MCF 10A (cell line): ENCODE measurements at regions not wholly inside any gene's neighbourhood (a gene's known extent, or its start where the extent isn't known, plus 50 kb on each side); places are given as distances from the start of the nearest gene placed in this dataset.

ENCODE experiments used
- BruUV-seq: library from RNA; stranded (reverse); fragments of 400-500 nt; replicated peaks from 2 replicates; lab custom pipeline; 2021; lab: Mats Ljungman, UMichigan
- CTCF ChIA-PET: fragments of 300-600 bp; sonication (Branson Sonifier 250); formaldehyde crosslinking; extraction: SDS; loops from one replicate; lab custom pipeline; 2021; ENCODE audit warnings: antibody characterized with exemption, inconsistent platforms; lab: Yijun Ruan, JAX
- POLR2A ChIA-PET: fragments of 300-600, 350-650 bp; sonication (Branson Sonifier 250); formaldehyde crosslinking; extraction: SDS; loops from one replicate; lab custom pipeline; 2020; ENCODE audit warnings: antibody characterized with exemption, inconsistent platforms; lab: Yijun Ruan, JAX
- DNase-seq: peaks from one replicate; pipeline ENCODE4 v3.0.0-alpha.2; 2018; ENCODE audit not compliant: unreplicated experiment
- H3K27ac Mint-ChIP-seq: one replicate; pipeline ENCODE4 v1.8.0; 2022; ENCODE audit warnings: mild to moderate bottlenecking, low read depth, mixed read lengths; ENCODE audit not compliant: unreplicated experiment
- H3K27me3 Mint-ChIP-seq: one replicate; pipeline ENCODE4 v1.8.0; 2022; ENCODE audit warnings: mixed read lengths; ENCODE audit not compliant: insufficient read depth, unreplicated experiment
- H3K36me3 Mint-ChIP-seq: one replicate; pipeline ENCODE4 v1.8.0; 2022; ENCODE audit warnings: mild to moderate bottlenecking, moderate library complexity, mixed read lengths; ENCODE audit not compliant: insufficient read depth, unreplicated experiment
- H3K4me1 Mint-ChIP-seq: one replicate; pipeline ENCODE4 v1.8.0; 2022; ENCODE audit warnings: mixed read lengths; ENCODE audit not compliant: insufficient read depth, unreplicated experiment
- H3K4me3 Mint-ChIP-seq: one replicate; pipeline ENCODE4 v1.8.0; 2022; ENCODE audit warnings: mild to moderate bottlenecking, moderate library complexity, mixed read lengths; ENCODE audit not compliant: unreplicated experiment
- H3K9me3 Mint-ChIP-seq: one replicate; pipeline ENCODE4 v1.8.0; 2022; ENCODE audit warnings: mixed read lengths; ENCODE audit not compliant: unreplicated experiment
- intact Hi-C: fragments of 100-400 bp; cut with micrococcal nuclease; formaldehyde crosslinking; loops from 2 replicates; pipeline ENCODE4 v1.14.1; 2022
- TF ChIP-seq, protein P1 (sequence below): fragments of 200-600 bp; IDR thresholded peaks from one replicate; pipeline ENCODE4 v1.8.0; 2022; ENCODE audit warnings: antibody characterized with exemption, mild to moderate bottlenecking; ENCODE audit not compliant: unreplicated experiment

DNA sequence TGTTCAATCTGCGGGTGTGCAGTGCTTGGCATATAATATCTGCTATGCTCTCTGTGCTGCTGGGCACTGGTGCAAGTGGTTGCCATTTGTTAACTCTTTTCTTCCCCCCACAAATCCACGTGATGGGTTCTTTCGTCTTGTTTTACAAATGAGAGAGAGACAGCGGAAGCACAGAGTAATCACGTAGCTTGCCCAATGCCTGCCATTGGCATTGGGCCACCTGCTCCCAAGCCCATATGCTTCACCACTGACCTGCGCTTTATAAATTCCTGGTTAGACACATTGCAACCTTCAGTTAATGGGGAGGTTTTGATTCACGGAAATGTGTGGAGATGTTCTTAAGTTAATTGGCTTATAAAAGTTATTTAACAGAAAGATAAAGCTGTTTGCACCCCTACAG, 194.8 kb upstream of the ADAMTS16 start:
- Mint-ChIP-seq H3K4me3 (no peak overlapping the region), H3K9me3 (no peaks in the 10 kb centered on the region), H3K4me1 (no peaks in the 10 kb centered on the region), H3K27me3 (no peaks in the 10 kb centered on the region), H3K27ac (no peak overlapping the region), H3K36me3 (no peaks in the 10 kb centered on the region)
- TF ChIP-seq, protein P1, sequence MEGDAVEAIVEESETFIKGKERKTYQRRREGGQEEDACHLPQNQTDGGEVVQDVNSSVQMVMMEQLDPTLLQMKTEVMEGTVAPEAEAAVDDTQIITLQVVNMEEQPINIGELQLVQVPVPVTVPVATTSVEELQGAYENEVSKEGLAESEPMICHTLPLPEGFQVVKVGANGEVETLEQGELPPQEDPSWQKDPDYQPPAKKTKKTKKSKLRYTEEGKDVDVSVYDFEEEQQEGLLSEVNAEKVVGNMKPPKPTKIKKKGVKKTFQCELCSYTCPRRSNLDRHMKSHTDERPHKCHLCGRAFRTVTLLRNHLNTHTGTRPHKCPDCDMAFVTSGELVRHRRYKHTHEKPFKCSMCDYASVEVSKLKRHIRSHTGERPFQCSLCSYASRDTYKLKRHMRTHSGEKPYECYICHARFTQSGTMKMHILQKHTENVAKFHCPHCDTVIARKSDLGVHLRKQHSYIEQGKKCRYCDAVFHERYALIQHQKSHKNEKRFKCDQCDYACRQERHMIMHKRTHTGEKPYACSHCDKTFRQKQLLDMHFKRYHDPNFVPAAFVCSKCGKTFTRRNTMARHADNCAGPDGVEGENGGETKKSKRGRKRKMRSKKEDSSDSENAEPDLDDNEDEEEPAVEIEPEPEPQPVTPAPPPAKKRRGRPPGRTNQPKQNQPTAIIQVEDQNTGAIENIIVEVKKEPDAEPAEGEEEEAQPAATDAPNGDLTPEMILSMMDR = no peak
- ChIA-PET CTCF (interaction anchor here (0.7 to 0.9 kb wide), 3 partner anchors 32 to 207 kb away, joined by 3 to 6 read pairs (median 5); no protein-coding TSS in a partner anchor), POLR2A (no interaction called here)
- intact Hi-C loops = no loop called here
- BruUV-seq = no TSS peak
- DNase-seq = no peak

DNA sequence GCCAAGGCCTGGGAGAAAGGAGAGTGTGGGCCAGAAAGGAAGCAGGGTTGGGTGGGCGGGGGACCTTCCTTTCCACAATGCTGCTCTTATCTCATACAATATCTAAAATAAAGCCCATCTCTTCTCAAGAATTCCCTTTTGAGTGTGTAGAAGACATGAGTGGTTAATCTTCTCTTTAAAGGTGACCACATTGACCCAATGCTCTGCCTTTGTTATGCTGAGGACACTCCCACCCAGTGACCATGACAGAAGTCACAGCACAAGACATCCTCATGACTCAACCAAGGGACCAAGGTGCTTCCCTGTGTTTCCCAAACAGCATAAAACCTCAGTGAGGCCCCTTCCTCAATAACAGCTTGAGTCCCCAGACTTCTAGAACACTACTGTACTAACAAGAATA, 193.0 kb upstream of the ADAMTS16 start:
- Mint-ChIP-seq H3K36me3 (no peaks in the 10 kb centered on the region), H3K4me1 (no peaks in the 10 kb centered on the region), H3K9me3 (no peaks in the 10 kb centered on the region), H3K27ac (no peak overlapping the region), H3K27me3 (no peaks in the 10 kb centered on the region), H3K4me3 (no peak overlapping the region)
- ChIA-PET CTCF (no interaction called here), POLR2A (no interaction called here)
- intact Hi-C loops = no loop called here
- TF ChIP-seq, protein P1 = no peak
- no TSS peak for BruUV-seq
- no peak for DNase-seq

DNA sequence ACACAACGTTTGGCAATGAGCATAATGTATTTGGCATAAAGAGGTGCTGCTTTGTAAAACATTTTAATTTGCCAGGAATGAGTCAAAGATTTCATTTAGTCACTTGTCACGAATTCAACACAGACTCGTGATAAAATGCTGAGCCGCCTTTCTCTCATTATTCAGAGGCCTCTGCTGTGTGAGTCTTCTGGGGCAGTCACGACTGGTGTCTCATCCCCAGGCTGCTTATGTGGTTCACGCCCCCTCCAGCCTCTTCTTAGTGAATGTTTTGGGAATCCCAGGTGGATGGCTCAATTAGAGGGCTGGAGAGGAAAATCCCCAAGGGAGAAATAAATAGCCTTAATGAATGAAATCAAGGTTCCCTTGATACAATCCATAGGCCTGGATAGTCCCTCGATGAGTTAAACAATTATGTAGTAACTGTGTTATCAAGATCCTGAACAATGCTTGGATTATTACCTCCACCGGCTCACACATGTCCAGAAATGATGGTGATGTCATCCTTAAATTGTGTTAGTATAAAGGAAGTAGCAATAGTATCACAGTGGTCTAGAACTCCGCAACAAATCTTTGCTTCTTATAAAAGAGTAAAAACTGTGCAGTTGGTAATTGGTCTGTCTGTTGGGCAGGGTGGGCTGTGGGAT, 192.1 kb upstream of the ADAMTS16 start:
- intact Hi-C loops = no loop called here
- ChIA-PET POLR2A (no interaction called here), CTCF (no interaction called here)
- no peaks in the 10 kb centered on the region for H3K9me3 Mint-ChIP-seq
- H3K27ac Mint-ChIP-seq = no peak overlapping the region
- no peak for DNase-seq
- no TSS peak for BruUV-seq
- TF ChIP-seq, protein P1 = no peak
- H3K4me3 Mint-ChIP-seq = no peak overlapping the region
- H3K4me1 Mint-ChIP-seq = no peaks in the 10 kb centered on the region
- no peaks in the 10 kb centered on the region for H3K27me3 Mint-ChIP-seq
- H3K36me3 Mint-ChIP-seq = no peaks in the 10 kb centered on the region

DNA sequence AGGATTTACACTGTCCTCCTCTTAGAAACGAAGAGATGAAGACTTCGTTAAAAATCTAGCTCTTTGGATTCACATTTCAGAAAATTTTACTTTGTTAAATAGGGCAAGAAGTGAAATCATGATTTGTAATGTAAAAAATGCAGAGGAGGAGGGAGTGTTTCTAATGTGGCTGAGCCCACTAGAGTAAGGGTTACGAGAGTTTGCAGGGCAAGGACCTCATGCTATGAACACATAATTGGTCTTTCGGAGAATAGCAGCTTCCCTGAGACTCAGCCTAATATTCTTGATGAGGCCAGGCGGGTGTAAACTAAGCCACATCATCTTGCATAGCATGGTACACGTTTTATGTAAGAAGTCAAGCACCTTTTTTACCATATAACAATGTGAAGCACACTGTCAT, 191.0 kb upstream of the ADAMTS16 start:
- intact Hi-C loops = no loop called here
- no peaks in the 10 kb centered on the region for H3K9me3 Mint-ChIP-seq
- no TSS peak for BruUV-seq
- peaks cover 2% of the 10 kb centered on the region for H3K27me3 Mint-ChIP-seq
- no peak overlapping the region for H3K4me3 Mint-ChIP-seq
- DNase-seq = no peak
- POLR2A ChIA-PET = interaction anchor here (0.6 kb wide), 1 partner anchor 373 kb away, joined by 3 read pairs; no protein-coding TSS in a partner anchor
- TF ChIP-seq, protein P1 = no peak
- no peaks in the 10 kb centered on the region for H3K4me1 Mint-ChIP-seq
- H3K27ac Mint-ChIP-seq = no peak overlapping the region
- H3K36me3 Mint-ChIP-seq = no peaks in the 10 kb centered on the region
- CTCF ChIA-PET = interaction anchor here (0.7 kb wide), 1 partner anchor 9 kb away, joined by 3 read pairs; no protein-coding TSS in a partner anchor
